ENCODE measurements at regions not wholly inside any gene's neighbourhood (a gene's known extent, or its start where the extent isn't known, plus 50 kb on each side); places are given as distances from the start of the nearest gene placed in this dataset.

DNA sequence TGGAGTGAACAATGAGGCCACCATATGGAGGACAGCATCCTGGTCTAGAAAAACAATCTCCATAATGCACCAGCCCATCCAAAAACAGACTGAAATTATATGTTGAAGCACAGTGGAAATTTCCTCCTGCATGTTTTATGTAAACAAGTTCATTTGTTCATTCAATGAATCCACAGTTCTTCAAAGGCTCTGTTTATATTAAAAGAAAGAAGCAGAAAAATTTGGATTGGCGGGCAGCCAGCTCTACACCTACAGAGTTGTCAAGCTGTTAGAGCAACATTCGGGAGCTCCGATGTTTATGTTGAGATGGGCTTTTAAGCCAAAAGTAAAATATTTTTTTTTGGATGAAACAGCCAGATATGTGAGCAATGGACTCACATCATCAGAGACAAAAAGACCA is 395.3 kb upstream of the SULF2 start:
- DNase-seq (ENCODE audit: low read depth in 2 of 2), result no peak

- no peak for DNase-seq (ENCODE audit: low read depth in 2 of 2)
Measured at GRCh38 chr20:48180024-48180423, 394.7 kb upstream of the SULF2 start.

DNA sequence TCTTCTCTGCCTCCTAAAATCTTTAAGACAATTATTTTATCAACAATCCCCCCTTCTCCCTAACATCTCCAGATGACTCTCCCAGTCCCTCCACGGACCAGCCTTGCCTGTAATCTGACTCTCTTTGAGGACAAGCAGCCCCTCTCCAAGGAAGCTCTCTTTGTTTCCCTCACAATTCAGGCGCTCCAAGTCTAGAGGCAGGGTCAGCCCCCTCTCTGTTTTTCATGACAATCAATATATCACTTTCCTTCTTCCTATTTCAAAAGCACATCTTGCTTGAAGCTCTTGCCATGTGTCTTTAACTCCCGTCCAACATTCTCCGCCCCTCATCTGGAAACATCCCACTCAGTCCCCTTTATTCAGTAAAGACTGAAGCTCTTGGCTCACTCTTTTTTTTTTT is 393.4 kb upstream of the SULF2 start:
- no peak for DNase-seq (ENCODE audit: low read depth in 2 of 2)

DNA sequence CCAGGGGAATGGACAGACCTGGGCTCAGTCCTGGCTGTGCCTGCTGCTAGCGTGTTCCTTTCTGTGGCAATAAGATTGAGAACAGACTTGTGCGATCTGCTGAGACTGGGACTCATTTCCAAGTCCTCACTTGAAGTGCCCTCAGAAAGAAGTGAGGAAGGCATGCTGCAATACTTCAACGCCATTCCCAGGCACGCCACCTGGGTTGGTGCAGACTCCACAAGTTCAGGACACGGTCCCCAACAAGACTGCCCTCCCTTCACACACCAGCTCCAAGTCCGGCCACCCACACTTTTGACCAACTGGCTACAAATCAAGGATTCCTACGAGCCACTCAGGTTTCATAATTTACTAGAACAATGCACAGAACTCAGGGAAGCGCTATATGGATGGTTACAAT is 391.8 kb upstream of the SULF2 start:
- no peak for DNase-seq (ENCODE audit: low read depth in 2 of 2)

GRCh38 chr20:48176139-48176538 is 390.9 kb upstream of the SULF2 start:
- DNase-seq (ENCODE audit: low read depth in 2 of 2), result no peak

DNA sequence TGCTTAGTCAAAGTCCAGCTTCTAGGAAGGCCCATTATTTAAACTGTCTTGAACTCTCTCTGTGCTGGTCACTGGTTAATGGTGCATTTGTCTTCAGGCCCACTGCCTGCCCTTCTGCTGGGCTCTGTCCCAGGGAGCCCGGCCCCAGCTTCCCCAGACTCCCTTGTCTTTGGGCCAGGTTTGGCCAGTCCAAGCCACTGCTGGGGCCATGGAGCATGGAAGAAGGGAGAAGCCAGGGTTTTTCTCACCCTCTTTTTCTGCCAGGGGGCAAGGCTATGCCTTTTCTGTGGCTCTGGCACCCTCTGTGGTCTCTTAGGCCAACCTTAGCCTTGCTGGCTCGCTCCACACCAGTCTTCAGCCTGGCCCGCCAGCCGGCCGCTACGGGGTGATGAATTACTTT is 390.0 kb upstream of the SULF2 start:
- DNase-seq (ENCODE audit: low read depth in 2 of 2), result no peak

- DNase-seq (ENCODE audit: low read depth in 2 of 2), result no peak
Measured at GRCh38 chr20:48172357-48172702, 387.0 kb upstream of the SULF2 start.

DNA sequence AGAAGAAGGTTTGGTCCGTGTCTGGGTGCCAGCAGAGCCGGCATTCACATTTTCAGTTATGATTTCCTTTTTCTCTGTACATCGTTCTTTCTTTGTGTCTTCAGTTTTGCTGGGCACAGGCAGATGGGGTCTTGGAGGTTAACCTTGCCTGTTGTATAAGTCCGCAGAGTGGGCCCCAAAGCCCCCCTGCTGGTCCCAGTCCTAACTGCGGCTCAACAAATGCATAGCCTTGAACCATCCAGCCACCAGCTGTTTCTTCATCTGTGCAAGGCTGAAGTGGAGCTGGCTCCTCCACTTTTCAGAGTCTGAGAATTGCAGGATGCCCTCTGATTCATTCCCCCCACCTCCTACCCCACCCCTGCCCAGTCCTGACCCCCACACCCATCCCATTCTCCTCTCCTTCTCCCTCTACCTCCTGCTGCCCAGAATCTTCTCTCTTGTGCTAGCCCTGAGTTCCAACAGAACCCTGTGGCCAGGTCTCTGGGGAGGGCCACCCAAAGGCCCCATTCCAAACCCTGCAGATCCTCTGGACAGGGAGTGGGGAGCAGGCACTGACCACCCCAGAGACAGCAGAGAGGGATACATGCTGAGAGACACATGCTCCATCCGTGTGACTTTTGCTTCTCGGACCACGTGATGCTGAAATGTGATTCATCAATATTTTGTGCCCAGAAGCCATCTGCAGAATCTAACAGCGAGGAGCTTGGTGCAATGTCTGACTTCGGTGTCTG is 386.5 kb upstream of the SULF2 start:
- no peak for DNase-seq (ENCODE audit: low read depth in 2 of 2)

DNA sequence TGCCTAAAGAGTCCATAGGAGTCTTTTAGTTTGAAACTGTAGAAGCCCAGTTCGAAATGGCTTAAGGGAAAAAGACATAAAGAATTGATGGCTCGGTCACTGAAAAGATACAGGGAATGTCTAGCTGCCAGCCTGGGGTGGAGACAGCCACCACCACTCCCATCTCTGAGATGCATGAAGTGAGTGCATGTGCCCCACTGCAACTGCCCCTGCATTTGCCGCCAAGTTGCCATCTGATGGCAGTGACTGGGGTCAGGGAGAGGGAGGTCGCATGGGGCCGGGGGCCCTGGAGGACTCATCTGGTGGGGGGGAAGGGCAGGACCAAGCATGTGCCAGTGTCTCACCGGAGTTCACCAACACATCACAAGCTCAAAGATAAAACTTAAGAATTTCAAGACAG is 385.8 kb upstream of the SULF2 start:
- no peak for DNase-seq (ENCODE audit: low read depth in 2 of 2)

- no peak for DNase-seq (ENCODE audit: low read depth in 2 of 2)
Measured at GRCh38 chr20:48170625-48171024, 385.3 kb upstream of the SULF2 start.

DNA sequence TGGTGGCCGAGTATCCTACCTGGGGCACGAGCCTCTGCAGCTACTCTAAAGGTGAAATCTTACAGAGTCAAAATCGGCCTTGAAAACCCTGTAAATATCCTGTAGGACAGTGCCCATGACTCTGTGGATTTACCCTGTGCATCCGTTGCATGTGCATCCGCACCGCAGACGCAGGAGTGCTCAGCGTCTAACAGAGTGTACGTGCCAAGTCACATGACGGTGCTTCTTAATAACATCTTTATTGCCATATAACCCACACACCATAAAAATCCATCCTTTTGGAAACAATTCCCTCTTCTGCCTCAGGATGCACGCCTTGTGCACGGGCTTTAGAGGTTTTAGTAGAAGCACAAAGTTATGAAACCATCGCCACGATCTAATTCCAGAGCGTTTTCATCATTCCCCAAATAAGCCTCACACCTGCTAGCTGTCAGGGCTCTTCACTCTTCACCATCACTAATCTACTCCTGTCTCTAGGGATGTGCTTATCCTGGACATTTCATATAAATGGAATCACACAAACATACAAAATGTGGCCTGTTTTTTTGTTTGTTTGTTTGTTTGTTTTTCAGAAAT is 384.5 kb upstream of the SULF2 start:
- no peak for DNase-seq (ENCODE audit: low read depth in 2 of 2)

DNA sequence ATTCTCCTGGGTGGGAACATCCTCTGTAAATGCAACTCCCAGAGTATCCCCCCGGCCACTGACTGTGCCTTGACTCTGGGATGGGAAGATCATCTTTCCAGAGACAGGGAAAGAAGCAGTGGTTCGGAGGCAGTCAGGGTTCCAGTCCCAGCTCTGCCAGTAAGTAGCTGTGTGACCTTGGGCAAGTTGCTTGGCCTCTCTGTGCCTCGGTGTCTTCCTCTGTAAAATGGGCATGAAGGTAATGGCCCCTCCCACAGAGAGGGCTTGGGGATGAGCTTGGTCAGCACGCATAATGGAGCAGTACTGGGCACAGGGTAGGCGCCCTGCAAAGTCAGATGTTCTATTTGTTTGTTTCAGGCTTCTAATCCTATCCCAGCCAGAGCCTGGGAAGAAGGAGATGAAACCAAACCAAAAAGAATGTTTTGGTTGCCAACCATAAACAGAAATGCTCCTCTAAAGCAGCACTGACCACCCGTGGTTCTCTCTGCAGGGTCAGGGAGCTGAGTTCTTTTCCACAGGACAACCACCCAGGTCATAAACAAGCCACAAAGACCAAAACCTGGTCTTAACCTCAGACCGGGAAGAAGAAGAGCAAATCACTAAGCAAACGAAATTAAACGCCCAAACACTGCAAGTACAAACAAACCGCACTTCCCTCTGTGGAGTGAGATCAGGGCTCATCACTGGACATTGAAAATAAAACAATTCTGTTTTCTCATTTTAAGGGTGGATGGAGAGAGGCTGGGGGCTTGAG is 381.0 kb upstream of the SULF2 start:
- DNase-seq (ENCODE audit: low read depth in 2 of 2), result no peak

DNA sequence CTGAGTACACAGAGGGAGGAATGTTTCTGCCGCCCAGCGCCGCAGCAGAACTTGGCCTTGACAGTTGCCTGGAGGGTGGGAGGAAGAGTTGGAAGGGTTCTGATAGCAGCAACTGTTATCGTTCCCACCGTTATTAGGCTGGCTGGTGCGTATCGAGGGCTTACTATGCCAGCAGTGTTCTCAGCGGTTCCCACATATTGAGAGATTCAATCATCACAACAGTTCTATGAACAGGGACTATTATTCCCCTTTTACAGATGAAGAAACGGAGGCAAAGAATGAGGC is 380.1 kb upstream of the SULF2 start:
- no peak for DNase-seq (ENCODE audit: low read depth in 2 of 2)

- no peak for DNase-seq (ENCODE audit: low read depth in 2 of 2)
Measured at GRCh38 chr20:48164566-48165400, 379.5 kb upstream of the SULF2 start.

GRCh38 chr20:48164034-48164433 is 378.8 kb upstream of the SULF2 start:
- DNase-seq (ENCODE audit: low read depth in 2 of 2), result no peak

DNA sequence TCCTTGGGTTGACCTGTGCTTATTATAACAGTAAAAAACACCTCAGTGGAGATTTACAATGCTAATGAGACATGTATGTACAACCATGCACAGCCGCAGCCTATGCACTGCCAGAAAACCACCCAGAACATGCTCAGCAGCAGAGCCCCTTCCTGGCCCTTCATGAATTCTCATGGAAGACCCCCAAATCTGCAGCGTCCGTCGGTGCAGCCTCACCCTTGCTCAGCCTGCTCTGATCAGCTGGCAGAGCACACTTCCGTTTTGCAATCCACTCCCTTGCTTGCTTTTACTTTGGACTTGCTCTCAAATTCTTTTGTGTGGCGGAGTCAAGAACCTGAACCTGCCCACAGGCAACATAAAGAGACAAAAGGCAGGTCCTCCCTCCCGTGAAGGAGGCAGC is 378.2 kb upstream of the SULF2 start:
- no peak for DNase-seq (ENCODE audit: low read depth in 2 of 2)

GRCh38 chr20:48162621-48163020 is 377.3 kb upstream of the SULF2 start:
- DNase-seq (ENCODE audit: low read depth in 2 of 2), result no peak

DNA sequence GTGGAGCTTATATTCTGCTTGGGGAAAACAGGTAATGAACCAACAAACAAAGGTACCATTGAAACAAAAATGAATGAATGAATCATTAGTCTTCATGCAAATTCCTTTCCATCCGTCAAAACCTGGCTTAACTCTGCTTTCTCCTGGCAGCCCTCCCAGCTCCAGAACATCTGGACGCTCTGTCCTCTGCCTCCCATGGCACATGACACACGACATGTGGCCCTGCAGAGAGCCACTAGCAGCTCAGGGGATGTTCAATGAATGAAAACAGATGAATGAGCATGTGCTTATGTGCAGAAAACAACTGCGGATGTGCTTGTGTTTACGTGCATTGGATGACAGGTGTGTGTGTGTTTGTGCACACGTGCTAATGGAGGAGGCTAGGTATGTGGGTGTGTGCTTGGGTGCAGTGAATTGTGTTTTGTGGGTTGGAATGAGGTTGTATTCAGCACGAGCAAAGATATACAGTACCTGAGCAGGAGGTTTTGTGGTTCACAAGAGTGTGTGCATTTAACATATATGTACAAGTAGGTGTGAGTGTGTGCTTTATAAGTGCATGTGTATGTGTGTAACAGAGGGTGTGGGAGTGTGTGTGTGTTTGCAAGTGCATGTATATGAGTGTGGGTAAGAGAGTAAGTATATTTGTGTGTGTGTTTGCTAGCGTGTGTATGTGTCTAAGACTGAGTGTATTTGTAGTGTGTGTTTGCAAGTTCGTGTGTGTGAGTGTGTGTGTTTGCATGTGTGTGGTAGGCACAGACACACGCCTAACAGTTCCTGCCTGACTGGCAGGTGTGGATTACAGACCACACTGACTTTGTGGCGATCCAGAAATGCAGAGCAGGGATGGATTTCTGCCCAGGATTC is 374.1 kb upstream of the SULF2 start:
- no peak for DNase-seq (ENCODE audit: low read depth in 2 of 2)

- DNase-seq (ENCODE audit: low read depth in 2 of 2), result no peak
Measured at GRCh38 chr20:48158014-48158413, 372.7 kb upstream of the SULF2 start.

DNA sequence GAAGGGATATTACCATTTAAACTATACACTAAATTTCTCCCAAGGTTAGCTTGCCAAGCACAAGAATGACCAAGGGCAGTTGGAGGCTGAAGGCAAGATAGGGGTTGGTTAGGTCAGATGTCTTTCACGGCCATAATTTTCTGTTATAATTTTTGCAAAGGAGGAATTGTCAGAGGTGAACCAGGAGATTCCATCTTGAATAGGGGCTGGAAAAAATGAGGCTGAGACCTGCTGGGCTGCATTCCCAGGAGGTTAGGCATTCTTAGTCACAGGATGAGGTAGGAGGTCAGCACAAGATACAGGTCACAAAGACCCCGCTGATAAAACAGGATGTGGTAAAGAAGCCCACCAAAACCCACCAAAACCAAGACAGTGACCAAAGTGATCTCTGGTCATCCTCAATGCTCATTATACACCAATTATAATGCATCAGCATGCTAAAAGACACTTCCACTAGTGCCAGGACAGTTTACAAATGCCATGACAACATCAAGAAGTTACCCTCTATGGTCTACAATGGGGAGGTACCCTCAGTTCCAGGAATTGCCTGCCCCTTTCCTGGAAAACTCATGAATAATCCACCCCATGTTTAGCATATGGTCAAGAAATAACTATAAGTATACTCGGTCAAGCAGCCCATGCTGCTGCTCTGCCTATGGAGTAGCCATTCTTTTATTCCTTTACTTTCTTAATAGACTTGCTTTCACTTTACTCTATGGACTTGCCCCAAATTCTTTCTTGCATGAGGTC is 371.8 kb upstream of the SULF2 start:
- DNase-seq (ENCODE audit: low read depth in 2 of 2), result no peak

GRCh38 chr20:48156521-48156920 is 371.2 kb upstream of the SULF2 start:
- DNase-seq (ENCODE audit: low read depth in 2 of 2), result no peak

All from activated CD4-positive, alpha-beta T cell treated with anti-CD3 and anti-CD28 coated beads for 24 hours (primary cell).